GM12892 (cell line): ENCODE measurements at regions not wholly inside any gene's neighbourhood (a gene's known extent, or its start where the extent isn't known, plus 50 kb on each side); places are given as distances from the start of the nearest gene placed in this dataset.

Experiments
- POLR2A ChIP-seq: IDR thresholded peaks from 2 replicates; pipeline ENCODE4 v1.6.1; 2011; ENCODE audit warnings: low read depth, low read length, control low read depth
- POLR2AphosphoS5 ChIP-seq: IDR thresholded peaks from 2 replicates; pipeline ENCODE4 v1.6.1; 2011; ENCODE audit warnings: low read depth, low read length, control low read depth

DNA sequence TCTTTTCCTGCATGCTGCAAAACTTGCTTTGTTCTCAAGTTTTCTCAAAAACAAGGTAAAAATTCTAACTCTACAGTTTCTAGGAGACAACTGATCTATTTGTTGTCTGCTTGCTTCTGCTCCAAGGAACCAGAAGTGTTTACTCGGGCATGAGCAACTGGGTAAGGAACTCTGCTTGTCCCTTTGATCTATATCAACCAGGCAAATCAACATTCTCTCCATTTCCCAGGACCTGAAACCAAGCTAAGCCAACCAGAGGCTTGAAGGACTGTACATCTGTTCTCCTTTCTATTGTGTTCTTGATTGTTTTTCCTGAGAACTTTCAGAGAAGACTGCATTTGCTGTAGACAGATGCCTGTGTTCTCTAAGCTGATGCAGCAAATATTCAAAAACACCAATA is 335.0 kb upstream of the KCNH7 start:
- no peak for TF ChIP-seq POLR2AphosphoS5
- TF ChIP-seq POLR2A: no peak
